PC-3 (cell line): ENCODE measurements at regions not wholly inside any gene's neighbourhood (a gene's known extent, or its start where the extent isn't known, plus 50 kb on each side); places are given as distances from the start of the nearest gene placed in this dataset.

ENCODE experiments used
- ATAC-seq: fragments of 200-7000 bp; cut with Tn5 transposase; 2 replicates; pipeline ENCODE4 v1.9.1; 2020; ENCODE audit warnings: mild to moderate bottlenecking, moderate library complexity
- BruUV-seq: library from RNA; stranded (reverse); fragments of 400-500 nt; replicated peaks from 2 replicates; lab custom pipeline; 2021; lab: Mats Ljungman, UMichigan
- CTCF ChIA-PET: fragments of 300-600 bp; sonication (Branson Sonifier 250); formaldehyde crosslinking; loops from one replicate; lab custom pipeline; 2022; ENCODE audit warnings: antibody characterized with exemption; lab: Charles Lee
- POLR2A ChIA-PET: fragments of 300-600 bp; sonication (Branson Sonifier 250); formaldehyde crosslinking; loops from one replicate; lab custom pipeline; 2022; ENCODE audit warnings: antibody characterized with exemption; ENCODE audit not compliant: unreplicated experiment; lab: Charles Lee
- DNase-seq: peaks from one replicate; pipeline ENCODE4 v3.0.0-alpha.2; 2015
- H2AFZ ChIP-seq: fragments of 300-600 bp; sonication (generic); 2 replicates; pipeline ENCODE4 v1.6.0; 2016; ENCODE audit warnings: antibody characterized with exemption, low read length
- H3F3A ChIP-seq: fragments of 300-600 bp; sonication (generic); one replicate; pipeline ENCODE4 v1.6.0; 2017; ENCODE audit warnings: antibody characterized with exemption, low read length, control low read depth, mild to moderate bottlenecking; ENCODE audit not compliant: unreplicated experiment
- H3K27ac ChIP-seq: fragments of 300-600 bp; sonication (generic); 2 replicates; pipeline ENCODE4 v1.5.1; 2016; ENCODE audit warnings: mild to moderate bottlenecking, low read length
- H3K27me3 ChIP-seq: fragments of 300-600 bp; sonication (generic); 2 replicates; pipeline ENCODE4 v1.6.1; 2016; ENCODE audit warnings: low read length, mixed read lengths
- H3K36me3 ChIP-seq: fragments of 300-600 bp; sonication (generic); 2 replicates; pipeline ENCODE4 v1.6.1; 2016; ENCODE audit warnings: low read depth, mixed run types, low read length, mixed read lengths
- H3K4me1 ChIP-seq: fragments of 300-600 bp; sonication (generic); 2 replicates; pipeline ENCODE4 v1.5.1; 2016; ENCODE audit warnings: low read length; ENCODE audit not compliant: insufficient read depth
- H3K4me2 ChIP-seq: fragments of 300-600 bp; sonication (generic); 2 replicates; pipeline ENCODE4 v1.6.0; 2016; ENCODE audit warnings: low read length
- H3K4me3 ChIP-seq: fragments of 300-600 bp; sonication (generic); 2 replicates; pipeline ENCODE4 v1.5.1; 2016; ENCODE audit warnings: mild to moderate bottlenecking, low read length, mixed read lengths
- H3K79me2 ChIP-seq: fragments of 300-600 bp; sonication (generic); 2 replicates; pipeline ENCODE4 v1.6.1; 2017; ENCODE audit warnings: low read length, mixed read lengths
- H3K9ac ChIP-seq: fragments of 300-600 bp; sonication (generic); 2 replicates; pipeline ENCODE4 v1.6.0; 2016; ENCODE audit warnings: mild to moderate bottlenecking, low read length
- H3K9me2 ChIP-seq: fragments of 300-600 bp; sonication (generic); replicated peaks from 2 replicates; pipeline ENCODE4 v1.6.1; 2016; ENCODE audit warnings: mixed run types, low read length, mixed read lengths
- H3K9me3 ChIP-seq: fragments of 300-600 bp; sonication (generic); 2 replicates; pipeline ENCODE4 v1.6.1; 2016; ENCODE audit warnings: low read length, mixed read lengths
- H4K20me1 ChIP-seq: fragments of 300-600 bp; sonication (generic); 2 replicates; pipeline ENCODE4 v1.6.1; 2016; ENCODE audit warnings: low read length, mixed read lengths
- CTCF ChIP-seq: fragments of 300-600 bp; sonication (generic); conservative IDR thresholded peaks from 2 replicates; pipeline ENCODE4 v1.5.1; 2017; ENCODE audit warnings: antibody characterized with exemption, low read depth, mild to moderate bottlenecking, low read length
- EZH2 ChIP-seq: fragments of 300-600 bp; sonication (generic); IDR thresholded peaks from one replicate; pipeline ENCODE4 v1.6.1; 2017; ENCODE audit warnings: antibody characterized with exemption, mild to moderate bottlenecking, low read length; ENCODE audit not compliant: unreplicated experiment
- EZH2phosphoT487 ChIP-seq: fragments of 300-600 bp; sonication (generic); IDR thresholded peaks from 2 replicates; pipeline ENCODE4 v1.6.1; 2018; ENCODE audit warnings: mild to moderate bottlenecking, antibody characterized with exemption, low read length, borderline replicate concordance
- intact Hi-C: fragments of 100-400 bp; cut with micrococcal nuclease; formaldehyde crosslinking; loops from 2 replicates; pipeline ENCODE4 v1.9.0; 2023

- no peaks in the 10 kb centered on the region for H3K9me3 ChIP-seq
- no peaks in the 10 kb centered on the region for H3F3A ChIP-seq
- peak overlapping the region; percentile 54 for H3K27ac ChIP-seq
- intact Hi-C loops: no loop called here
- no peaks in the 10 kb centered on the region for H3K79me2 ChIP-seq
- BruUV-seq: no TSS peak
- DNase-seq (no peak), ATAC-seq (no peak)
- no peak overlapping the region for H2AFZ ChIP-seq
- peak overlapping the region; percentile 18; the same call in 1 of the 2 replicates for H3K9ac ChIP-seq
- POLR2A ChIA-PET: interaction anchor here (0.6 to 1.0 kb wide), 3 partner anchors 10 to 41 kb away, joined by 3 to 4 read pairs (median 4); no protein-coding TSS in a partner anchor
- CTCF ChIA-PET: no interaction called here
- TF ChIP-seq EZH2: no peak
- no peak overlapping the region for H3K4me2 ChIP-seq
- H3K36me3 ChIP-seq: no peaks in the 10 kb centered on the region
- H3K27me3 ChIP-seq: no peaks in the 10 kb centered on the region
- no peaks in the 10 kb centered on the region for H3K9me2 ChIP-seq
- H3K4me1 ChIP-seq: peaks cover 48% of the 10 kb centered on the region
- no peak overlapping the region for H3K4me3 ChIP-seq
- H4K20me1 ChIP-seq: no peaks in the 10 kb centered on the region
Measured at GRCh38 chr1:234970401-234970730, 158.3 kb downstream of the TOMM20 start.

GRCh38 chr1:234969581-234970400, 158.8 kb downstream of the TOMM20 start:
- H2AFZ ChIP-seq: peak overlapping the region; percentile 45
- POLR2A ChIA-PET: interaction anchor here (0.6 to 1.0 kb wide), 3 partner anchors 11 to 42 kb away, joined by 3 to 4 read pairs (median 4); no protein-coding TSS in a partner anchor
- intact Hi-C loops: no loop called here
- no peaks in the 10 kb centered on the region for H3K9me2 ChIP-seq
- DNase-seq: peak; percentile 39
- no peaks in the 10 kb centered on the region for H3K27me3 ChIP-seq
- peak overlapping the region; percentile 54 for H3K27ac ChIP-seq
- no peaks in the 10 kb centered on the region for H4K20me1 ChIP-seq
- H3K9ac ChIP-seq: peak overlapping the region; percentile 50
- no peak for TF ChIP-seq CTCF
- H3K4me1 ChIP-seq: peaks cover 51% of the 10 kb centered on the region
- H3K36me3 ChIP-seq: no peaks in the 10 kb centered on the region
- no TSS peak for BruUV-seq
- H3F3A ChIP-seq: no peaks in the 10 kb centered on the region
- no peaks in the 10 kb centered on the region for H3K79me2 ChIP-seq
- ATAC-seq: peak; percentile 44
- no peaks in the 10 kb centered on the region for H3K9me3 ChIP-seq
- CTCF ChIA-PET: no interaction called here
- peak overlapping the region; percentile 35; the same call in 1 of the 2 replicates for H3K4me2 ChIP-seq
- H3K4me3 ChIP-seq: no peak overlapping the region

GRCh38 chr1:234969011-234969441, 159.6 kb downstream of the TOMM20 start:
- peak overlapping the region; percentile 50 for H3K9ac ChIP-seq
- ChIA-PET CTCF (no interaction called here), POLR2A (no interaction called here)
- no peaks in the 10 kb centered on the region for H3K36me3 ChIP-seq
- no peaks in the 10 kb centered on the region for H3K79me2 ChIP-seq
- no peak for TF ChIP-seq CTCF
- TF ChIP-seq EZH2phosphoT487: no peak
- no peak for TF ChIP-seq EZH2
- H3K27ac ChIP-seq: peak overlapping the region; percentile 54
- no peaks in the 10 kb centered on the region for H4K20me1 ChIP-seq
- intact Hi-C loops: no loop called here
- H3K4me2 ChIP-seq: peak overlapping the region; percentile 35; the same call in 1 of the 2 replicates
- no peak for ATAC-seq
- no TSS peak for BruUV-seq
- no peak for DNase-seq
- peak overlapping the region; percentile 45 for H2AFZ ChIP-seq
- no peak overlapping the region for H3K4me3 ChIP-seq
- H3K9me3 ChIP-seq: no peaks in the 10 kb centered on the region
- no peaks in the 10 kb centered on the region for H3K9me2 ChIP-seq
- no peaks in the 10 kb centered on the region for H3F3A ChIP-seq
- no peaks in the 10 kb centered on the region for H3K27me3 ChIP-seq
- peaks cover 51% of the 10 kb centered on the region for H3K4me1 ChIP-seq
